ENCODE measurements at regions not wholly inside any gene's neighbourhood (a gene's known extent, or its start where the extent isn't known, plus 50 kb on each side); places are given as distances from the start of the nearest gene placed in this dataset.

GRCh38 chr6:168184701-168185100 is 105.7 kb upstream of the FRMD1 start:
- no peak overlapping the region for H3K27ac ChIP-seq
- no peak overlapping the region for H3K4me3 ChIP-seq
- no peaks in the 10 kb centered on the region for H3K9me3 ChIP-seq
- TF ChIP-seq CTCF (IDR thresholded peaks at IDR 0.05) (no peak), POLR2AphosphoS5 (IDR thresholded peaks at IDR 0.05) (no peak), EP300 (IDR thresholded peaks at IDR 0.05) (no peak), POLR2A (IDR thresholded peaks at IDR 0.05) (no peak)
- intact Hi-C loops (cut with DNase I; ENCODE audit: low total_unique reads) = no loop called here
- H3K27me3 ChIP-seq = peaks cover 0 to 5% (median 0%) of the 10 kb centered on the region in 3 donors
- WGBS, 5 donors = 89 to 97% (median 95%) methylated on average over 5 of the region's 5 CpGs
- H3K4me1 ChIP-seq = peaks cover 0 to 6% (median 0%) of the 10 kb centered on the region in 4 donors
- no peak for DNase-seq
- no peaks in the 10 kb centered on the region for H3K36me3 ChIP-seq

GRCh38 chr6:168183613-168183970 is 104.6 kb upstream of the FRMD1 start:
- Histone ChIP-seq H3K27ac (no peak overlapping the region), H3K9me3 (no peaks in the 10 kb centered on the region), H3K4me3 (no peak overlapping the region), H3K36me3 (no peaks in the 10 kb centered on the region), H3K27me3 (no peaks in the 10 kb centered on the region), H3K4me1 (peaks cover 0 to 6% (median 0%) of the 10 kb centered on the region in 4 donors)
- no peak for TF ChIP-seq POLR2A (IDR thresholded peaks at IDR 0.05)
- TF ChIP-seq CTCF (IDR thresholded peaks at IDR 0.05) = no peak
- no peak for TF ChIP-seq POLR2AphosphoS5 (IDR thresholded peaks at IDR 0.05)
- no peak for TF ChIP-seq EP300 (IDR thresholded peaks at IDR 0.05)
- intact Hi-C loops (cut with DNase I; ENCODE audit: low total_unique reads) = no loop called here
- 68 to 91% (median 90%) methylated on average over 6 of the region's 6 CpGs for WGBS, 5 donors
- no peak for DNase-seq

- TF ChIP-seq POLR2A (IDR thresholded peaks at IDR 0.05) (no peak), CTCF (IDR thresholded peaks at IDR 0.05) (no peak), POLR2AphosphoS5 (IDR thresholded peaks at IDR 0.05) (no peak)
- DNase-seq = no peak
- Histone ChIP-seq H3K4me1 (peaks cover 0 to 6% (median 0%) of the 10 kb centered on the region in 4 donors), H3K9me3 (no peaks in the 10 kb centered on the region), H3K27me3 (no peaks in the 10 kb centered on the region), H3K27ac (no peak overlapping the region), H3K4me3 (no peak overlapping the region), H3K36me3 (no peaks in the 10 kb centered on the region)
- 83 to 90% (median 87%) methylated on average over 22 of the region's 22 CpGs for WGBS, 5 donors
- intact Hi-C loops (cut with DNase I; ENCODE audit: low total_unique reads) = no loop called here
Observed at GRCh38 chr6:168182908-168183612, 104.0 kb upstream of the FRMD1 start.

- DNase-seq = no peak
Observed at GRCh38 chr6:168182366-168182765, 103.4 kb upstream of the FRMD1 start.

More at GRCh38 chr6:168182366-168182765, 103.4 kb upstream of the FRMD1 start:
- no peak for TF ChIP-seq POLR2AphosphoS5 (IDR thresholded peaks at IDR 0.05)
- TF ChIP-seq POLR2A (IDR thresholded peaks at IDR 0.05) = no peak
- no peak for TF ChIP-seq CTCF (IDR thresholded peaks at IDR 0.05)
- TF ChIP-seq EP300 (IDR thresholded peaks at IDR 0.05) = no peak
- no peaks in the 10 kb centered on the region for H3K9me3 ChIP-seq
- intact Hi-C loops (cut with DNase I; ENCODE audit: low total_unique reads) = no loop called here
- 82 to 88% (median 82%) methylated on average over 8 of the region's 8 CpGs for WGBS, 5 donors
- H3K4me3 ChIP-seq = no peak overlapping the region
- no peaks in the 10 kb centered on the region for H3K27me3 ChIP-seq
- peaks cover 0 to 6% (median 0%) of the 10 kb centered on the region in 4 donors for H3K4me1 ChIP-seq
- H3K27ac ChIP-seq = no peak overlapping the region
- no peaks in the 10 kb centered on the region for H3K36me3 ChIP-seq

Data from stomach (tissue), 8 donors.